ENCODE measurements at regions not wholly inside any gene's neighbourhood (a gene's known extent, or its start where the extent isn't known, plus 50 kb on each side); places are given as distances from the start of the nearest gene placed in this dataset.
A peak's percentile ranks its signal among the peaks of the same experiment; 100 is the strongest.

DNA sequence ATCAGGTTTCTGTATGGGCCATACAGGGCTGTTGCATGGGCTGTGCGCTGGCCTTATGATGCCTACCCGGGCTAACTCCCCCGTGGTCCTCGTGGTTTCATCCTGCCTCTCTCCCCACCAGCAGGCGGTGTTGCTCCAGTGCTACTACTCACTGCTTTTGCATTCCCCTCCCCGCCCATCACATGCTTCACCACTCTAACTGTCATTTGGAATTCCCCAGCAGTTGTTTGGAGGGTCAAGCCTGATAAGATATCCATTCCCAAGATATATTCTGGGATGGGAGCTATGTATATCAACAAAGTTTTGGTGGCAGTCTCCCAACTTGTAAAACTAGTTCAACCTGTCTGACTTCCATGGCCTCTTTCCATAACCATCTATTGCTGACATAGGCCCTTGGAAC, 233.2 kb upstream of the SOX4 start:
- TF ChIP-seq CTCF (conservative IDR thresholded peaks at IDR 0.05; ENCODE audit: low read depth, low read length) (0 out of 2 replicates have a peak, but pooled peaks have one; percentile 12), EZH2 (IDR thresholded peaks at IDR 0.05; ENCODE audit: low read length, unreplicated experiment) (no peak)
